OCI-LY1 (cell line): ENCODE measurements at regions not wholly inside any gene's neighbourhood (a gene's known extent, or its start where the extent isn't known, plus 50 kb on each side); places are given as distances from the start of the nearest gene placed in this dataset.
"Not testable (repeated sequence)": the region's sequence is repeated elsewhere in the genome, so short reads cannot be mapped to it uniquely, and the experiment has no call there.

Source experiments
- H2AFZ ChIP-seq: fragments of 200-600 bp; sonication (generic), shearing (Covaris generic); 2 replicates; pipeline ENCODE4 v1.6.0; 2014; ENCODE audit warnings: antibody characterized with exemption, mild to moderate bottlenecking, low read length
- H3F3A ChIP-seq: fragments of 200-600 bp; sonication (generic), shearing (Covaris generic); 2 replicates; pipeline ENCODE4 v1.6.0; 2014; ENCODE audit warnings: mild to moderate bottlenecking, antibody characterized with exemption, low read length, moderate library complexity; ENCODE audit not compliant: insufficient read depth
- H3K27ac ChIP-seq: fragments of 200-600 bp; sonication (generic); 2 replicates; pipeline ENCODE4 v1.5.1; 2014; ENCODE audit warnings: low read length, mixed run types, mild to moderate bottlenecking, low read depth; ENCODE audit not compliant: poor library complexity, severe bottlenecking
- H3K27me3 ChIP-seq: fragments of 200-600 bp; sonication (generic); 2 replicates; pipeline ENCODE4 v1.6.0; 2014; ENCODE audit warnings: antibody characterized with exemption, mild to moderate bottlenecking, low read length, moderate library complexity; ENCODE audit not compliant: insufficient read depth
- H3K36me3 ChIP-seq: fragments of 200-600 bp; sonication (generic); 2 replicates; pipeline ENCODE4 v1.6.1; 2014; ENCODE audit warnings: mild to moderate bottlenecking, antibody characterized with exemption, low read length, moderate library complexity, mixed read lengths; ENCODE audit not compliant: insufficient read depth
- H3K4me1 ChIP-seq: fragments of 200-600 bp; sonication (generic); 2 replicates; pipeline ENCODE4 v1.5.1; 2014; ENCODE audit warnings: mild to moderate bottlenecking, low read length, moderate library complexity; ENCODE audit not compliant: insufficient read depth, severe bottlenecking
- H3K4me2 ChIP-seq: fragments of 200-600 bp; sonication (generic), shearing (Covaris generic); 2 replicates; pipeline ENCODE4 v1.6.1; 2014; ENCODE audit warnings: low read length
- H3K4me3 ChIP-seq: fragments of 200-600 bp; sonication (generic); 2 replicates; pipeline ENCODE4 v1.5.1; 2014; ENCODE audit warnings: low read length, low read depth, mild to moderate bottlenecking, mixed read lengths; ENCODE audit not compliant: poor library complexity, severe bottlenecking
- H3K79me2 ChIP-seq: fragments of 200-600 bp; shearing (Covaris generic); 2 replicates; pipeline ENCODE4 v1.6.1; 2016; ENCODE audit warnings: mixed run types, low read length, mixed read lengths; ENCODE audit not compliant: insufficient read depth
- H3K9ac ChIP-seq: fragments of 200-600 bp; sonication (generic), shearing (Covaris generic); 2 replicates; pipeline ENCODE4 v1.6.1; 2014; ENCODE audit warnings: mild to moderate bottlenecking, low read length, mixed read lengths
- H3K9me2 ChIP-seq: fragments of 200-600 bp; sonication (generic), shearing (Covaris generic); 2 replicates; pipeline ENCODE4 v1.6.1; 2014; ENCODE audit warnings: low read depth, mild to moderate bottlenecking, low read length, mixed read lengths
- H3K9me3 ChIP-seq: fragments of 200-600 bp; shearing (Covaris generic); 2 replicates; pipeline ENCODE4 v1.6.1; 2014; ENCODE audit warnings: low read length, mixed read lengths
- H4K20me1 ChIP-seq: fragments of 200-600 bp; sonication (generic), shearing (Covaris generic); 2 replicates; pipeline ENCODE4 v1.6.0; 2016; ENCODE audit warnings: mild to moderate bottlenecking, low read length; ENCODE audit not compliant: insufficient read depth
- CTCF ChIP-seq: fragments of 200-600 bp; sonication (generic), shearing (Covaris generic); IDR thresholded peaks from 2 replicates; pipeline ENCODE4 v1.5.1; 2017; ENCODE audit warnings: mild to moderate bottlenecking, antibody characterized with exemption, low read length, moderate library complexity, mixed read lengths
- EZH2 ChIP-seq: fragments of 200-600 bp; sonication (generic), shearing (Covaris generic); IDR thresholded peaks from 2 replicates; pipeline ENCODE4 v1.8.0; 2017; ENCODE audit warnings: borderline replicate concordance, mixed run types, mild to moderate bottlenecking, antibody characterized with exemption, low read length, moderate library complexity, mixed read lengths

GRCh38 chr2:8253781-8254180, 428.1 kb upstream of the ID2 start:
- H3K36me3 ChIP-seq, result no peaks in the 10 kb centered on the region; the same call in 1 of the 2 replicates
- no peak overlapping the region for H3K9ac ChIP-seq
- H2AFZ ChIP-seq, result no peak overlapping the region
- H3K4me2 ChIP-seq, result no peak overlapping the region
- H3K9me3 ChIP-seq, result peaks cover 7% of the 10 kb centered on the region; the same call in 1 of the 2 replicates
- no peaks in the 10 kb centered on the region for H4K20me1 ChIP-seq
- H3K4me3 ChIP-seq, result no peak overlapping the region
- H3K4me1 ChIP-seq, result peaks cover 13% of the 10 kb centered on the region
- H3K27me3 ChIP-seq, result no peaks in the 10 kb centered on the region
- TF ChIP-seq CTCF, result no peak
- H3F3A ChIP-seq, result no peaks in the 10 kb centered on the region
- H3K27ac ChIP-seq, result no peak overlapping the region
- no peaks in the 10 kb centered on the region for H3K79me2 ChIP-seq
- H3K9me2 ChIP-seq, result no peaks in the 10 kb centered on the region

- not testable (repeated sequence) for H3K9me3 ChIP-seq, H3K4me3 ChIP-seq, H3K9me2 ChIP-seq, H3K9ac ChIP-seq, H3K27me3 ChIP-seq, H3F3A ChIP-seq, H3K79me2 ChIP-seq, H3K4me2 ChIP-seq, H2AFZ ChIP-seq, H3K27ac ChIP-seq, H3K36me3 ChIP-seq, H4K20me1 ChIP-seq
- H3K4me1 ChIP-seq, result peaks cover 17% of the 10 kb centered on the region
Measured at GRCh38 chr2:8254214-8254613, 427.6 kb upstream of the ID2 start.

GRCh38 chr2:8254791-8255447, 426.9 kb upstream of the ID2 start:
- Histone ChIP-seq H3K9ac (no peak overlapping the region), H3K4me1 (peaks cover 24% of the 10 kb centered on the region), H3K9me3 (peaks cover 3% of the 10 kb centered on the region; the same call in 1 of the 2 replicates), H3K4me3 (no peak overlapping the region), H4K20me1 (no peaks in the 10 kb centered on the region), H3K36me3 (no peaks in the 10 kb centered on the region; the same call in 1 of the 2 replicates), H3K79me2 (no peaks in the 10 kb centered on the region), H3F3A (no peaks in the 10 kb centered on the region), H2AFZ (no peak overlapping the region), H3K27ac (no peak overlapping the region), H3K27me3 (no peaks in the 10 kb centered on the region), H3K4me2 (no peak overlapping the region), H3K9me2 (no peaks in the 10 kb centered on the region)
- TF ChIP-seq CTCF, result no peak
- no peak for TF ChIP-seq EZH2

- H3K4me1 ChIP-seq, result peaks cover 29% of the 10 kb centered on the region
- no peaks in the 10 kb centered on the region for H3K79me2 ChIP-seq
- no peaks in the 10 kb centered on the region for H3K9me2 ChIP-seq
- no peaks in the 10 kb centered on the region for H3K27me3 ChIP-seq
- no peaks in the 10 kb centered on the region; the same call in 1 of the 2 replicates for H3K9me3 ChIP-seq
- TF ChIP-seq CTCF, result no peak
- no peaks in the 10 kb centered on the region for H3F3A ChIP-seq
- no peaks in the 10 kb centered on the region for H3K36me3 ChIP-seq
- H3K9ac ChIP-seq, result no peak overlapping the region
- no peaks in the 10 kb centered on the region for H4K20me1 ChIP-seq
- H3K4me2 ChIP-seq, result no peak overlapping the region
- H3K4me3 ChIP-seq, result no peak overlapping the region
- H2AFZ ChIP-seq, result no peak overlapping the region
- no peak overlapping the region for H3K27ac ChIP-seq
Measured at GRCh38 chr2:8255448-8255800, 426.4 kb upstream of the ID2 start.
